ENCODE measurements at regions not wholly inside any gene's neighbourhood (a gene's known extent, or its start where the extent isn't known, plus 50 kb on each side); places are given as distances from the start of the nearest gene placed in this dataset.

- no peak for DNase-seq (ENCODE audit: extremely low spot score, unreplicated experiment)
- H3K9me3 Mint-ChIP-seq (ENCODE audit: unreplicated experiment): peaks cover 3% of the 10 kb centered on the region
- no peak overlapping the region for H3K4me3 Mint-ChIP-seq (ENCODE audit: unreplicated experiment)
- peaks cover 18% of the 10 kb centered on the region for H3K4me1 Mint-ChIP-seq (ENCODE audit: unreplicated experiment)
- no peaks in the 10 kb centered on the region for H3K36me3 Mint-ChIP-seq (ENCODE audit: unreplicated experiment)
- peaks cover 4% of the 10 kb centered on the region for H3K27me3 Mint-ChIP-seq (ENCODE audit: unreplicated experiment)
- no peak overlapping the region for H3K27ac Mint-ChIP-seq (ENCODE audit: unreplicated experiment)
- TF ChIP-seq CTCF (IDR thresholded peaks at IDR 0.05): no peak
Observed at GRCh38 chr9:14412775-14413174, 98.8 kb upstream of the NFIB start.

- H3K4me1 Mint-ChIP-seq (ENCODE audit: unreplicated experiment): peaks cover 5% of the 10 kb centered on the region
- H3K9me3 Mint-ChIP-seq (ENCODE audit: unreplicated experiment): no peaks in the 10 kb centered on the region
- no peak overlapping the region for H3K27ac Mint-ChIP-seq (ENCODE audit: unreplicated experiment)
- no peak for TF ChIP-seq CTCF (IDR thresholded peaks at IDR 0.05)
- peaks cover 4% of the 10 kb centered on the region for H3K27me3 Mint-ChIP-seq (ENCODE audit: unreplicated experiment)
- H3K36me3 Mint-ChIP-seq (ENCODE audit: unreplicated experiment): no peaks in the 10 kb centered on the region
- H3K4me3 Mint-ChIP-seq (ENCODE audit: unreplicated experiment): no peak overlapping the region
- DNase-seq (ENCODE audit: extremely low spot score, unreplicated experiment): no peak
Observed at GRCh38 chr9:14406463-14406862, 92.5 kb upstream of the NFIB start.

- no peaks in the 10 kb centered on the region for H3K27me3 Mint-ChIP-seq (ENCODE audit: unreplicated experiment)
- no peak overlapping the region for H3K27ac Mint-ChIP-seq (ENCODE audit: unreplicated experiment)
- TF ChIP-seq CTCF (IDR thresholded peaks at IDR 0.05): no peak
- no peak for DNase-seq (ENCODE audit: extremely low spot score, unreplicated experiment)
- peaks cover 5% of the 10 kb centered on the region for H3K4me1 Mint-ChIP-seq (ENCODE audit: unreplicated experiment)
- H3K9me3 Mint-ChIP-seq (ENCODE audit: unreplicated experiment): no peaks in the 10 kb centered on the region
- no peaks in the 10 kb centered on the region for H3K36me3 Mint-ChIP-seq (ENCODE audit: unreplicated experiment)
- H3K4me3 Mint-ChIP-seq (ENCODE audit: unreplicated experiment): no peak overlapping the region
Observed at GRCh38 chr9:14405176-14405706, 91.3 kb upstream of the NFIB start.

- H3K9me3 Mint-ChIP-seq (ENCODE audit: unreplicated experiment): no peaks in the 10 kb centered on the region
- TF ChIP-seq CTCF (IDR thresholded peaks at IDR 0.05): no peak
- no peak overlapping the region for H3K4me3 Mint-ChIP-seq (ENCODE audit: unreplicated experiment)
- no peaks in the 10 kb centered on the region for H3K27me3 Mint-ChIP-seq (ENCODE audit: unreplicated experiment)
- H3K36me3 Mint-ChIP-seq (ENCODE audit: unreplicated experiment): no peaks in the 10 kb centered on the region
- peaks cover 9% of the 10 kb centered on the region for H3K4me1 Mint-ChIP-seq (ENCODE audit: unreplicated experiment)
- H3K27ac Mint-ChIP-seq (ENCODE audit: unreplicated experiment): no peak overlapping the region
- DNase-seq (ENCODE audit: extremely low spot score, unreplicated experiment): no peak
Observed at GRCh38 chr9:14403081-14403480, 89.1 kb upstream of the NFIB start.

- no peaks in the 10 kb centered on the region for H3K27me3 Mint-ChIP-seq (ENCODE audit: unreplicated experiment)
- DNase-seq (ENCODE audit: extremely low spot score, unreplicated experiment): no peak
- no peak overlapping the region for H3K4me3 Mint-ChIP-seq (ENCODE audit: unreplicated experiment)
- H3K27ac Mint-ChIP-seq (ENCODE audit: unreplicated experiment): no peak overlapping the region
- H3K36me3 Mint-ChIP-seq (ENCODE audit: unreplicated experiment): no peaks in the 10 kb centered on the region
- H3K4me1 Mint-ChIP-seq (ENCODE audit: unreplicated experiment): peaks cover 9% of the 10 kb centered on the region
- TF ChIP-seq CTCF (IDR thresholded peaks at IDR 0.05): no peak
- no peaks in the 10 kb centered on the region for H3K9me3 Mint-ChIP-seq (ENCODE audit: unreplicated experiment)
Observed at GRCh38 chr9:14402583-14402982, 88.6 kb upstream of the NFIB start.
